ENCODE measurements at regions not wholly inside any gene's neighbourhood (a gene's known extent, or its start where the extent isn't known, plus 50 kb on each side); places are given as distances from the start of the nearest gene placed in this dataset.

GRCh38 chr16:64892835-64893785 lies 228.8 kb downstream of the CDH11 start (continued):
- TF ChIP-seq CTCF (IDR thresholded peaks at IDR 0.05 in 2 of 3, conservative IDR thresholded peaks at IDR 0.05 in 1 of 3; ENCODE audit: control insufficient read depth in 2 of 3, extremely low read depth in 1 of 3, insufficient read depth in 1 of 3, low read depth in 3 of 3, low read length in 3 of 3), result no peak

- 0% methylated on average over 2 of the region's 2 CpGs for WGBS (ENCODE audit: insufficient coverage, insufficient replicate concordance, low lambda C conversion rate, missing lambda C conversion rate)
- CTCF ChIA-PET, result no interaction called here
- SMC1A ChIA-PET (ENCODE audit: uncharacterized antibody, unreplicated experiment), result no interaction called here
- no peak for TF ChIP-seq ATF2 (IDR thresholded peaks at IDR 0.05; ENCODE audit: low read length)
- TF ChIP-seq BHLHE40 (IDR thresholded peaks at IDR 0.05; ENCODE audit: borderline replicate concordance in 1 of 2, low read depth in 2 of 2, low read length in 1 of 2), result no peak
- no peak for TF ChIP-seq BCL11A (IDR thresholded peaks at IDR 0.05; ENCODE audit: low read depth, low read length)
- no peak for TF ChIP-seq NFYB (IDR thresholded peaks at IDR 0.05; ENCODE audit: insufficient read depth, low read depth, low read length)
- no peak for TF ChIP-seq CBX3 (IDR thresholded peaks at IDR 0.05; ENCODE audit: borderline replicate concordance, low read depth)
- no peak for TF ChIP-seq GABPA (IDR thresholded peaks at IDR 0.05; ENCODE audit: low read depth)
- no peak for TF ChIP-seq ZNF24 (IDR thresholded peaks at IDR 0.05)
- no peak for TF ChIP-seq SP1 (IDR thresholded peaks at IDR 0.05; ENCODE audit: low read depth, low read length)
- no peak for TF ChIP-seq FOXK2 (IDR thresholded peaks at IDR 0.05)
- no peak for TF ChIP-seq TAF1 (IDR thresholded peaks at IDR 0.05; ENCODE audit: borderline replicate concordance, low read depth, low read length)
- no peak for TF ChIP-seq NR2F1 (conservative IDR thresholded peaks at IDR 0.05)
- TF ChIP-seq BCLAF1 (IDR thresholded peaks at IDR 0.05), result no peak
Measured at GRCh38 chr16:64889446-64889845, 232.4 kb downstream of the CDH11 start.

More at GRCh38 chr16:64889446-64889845, 232.4 kb downstream of the CDH11 start:
- Histone ChIP-seq H4K20me1 (ENCODE audit: control insufficient read depth, insufficient read depth) (no peaks in the 10 kb centered on the region), H2AFZ (ENCODE audit: control insufficient read depth, low read depth, low read length) (no peak overlapping the region), H3K27ac (ENCODE audit: control insufficient read depth, insufficient read depth) (no peak overlapping the region), H3K4me2 (ENCODE audit: control insufficient read depth, insufficient read depth) (no peak overlapping the region), H3K27me3 (replicated peaks in 1 of 2; ENCODE audit: control insufficient read depth in 2 of 2, insufficient read depth in 2 of 2, low read length in 1 of 2) (no peaks in the 10 kb centered on the region), H3K4me3 (no peak overlapping the region), H3K9ac (ENCODE audit: control insufficient read depth, insufficient read depth, low read length) (no peak overlapping the region), H3K9me3 (replicated peaks; ENCODE audit: control insufficient read depth, insufficient read depth, low read length) (no peaks in the 10 kb centered on the region; the same call in 2 of the 3 replicates), H3K4me1 (ENCODE audit: control insufficient read depth, insufficient read depth, low read length) (no peaks in the 10 kb centered on the region), H3K79me2 (ENCODE audit: control insufficient read depth, insufficient read depth, low read length) (no peaks in the 10 kb centered on the region), H3K36me3 (ENCODE audit: control insufficient read depth in 2 of 2, insufficient read depth in 2 of 2, low read length in 1 of 2) (no peaks in the 10 kb centered on the region)
- FAIRE-seq (no peak), DNase-seq (ENCODE audit: low read depth, low spot score) (no peak), ATAC-seq (no peak)
- intact Hi-C loops (cut with micrococcal nuclease; ENCODE audit: unreplicated experiment) (no loop called here), in situ Hi-C loops (cut with MboI) (no loop called here)
- ChIA-PET RAD21 (ENCODE audit: unreplicated experiment) (interaction anchor here (1.1 kb wide), 1 partner anchor 9 kb away, joined by 3 read pairs; no protein-coding TSS in a partner anchor), POLR2A (interaction anchor here (0.6 kb wide), 1 partner anchor 12 kb away, joined by 4 read pairs; no protein-coding TSS in a partner anchor)
- BruUV-seq (replicated peaks), result no TSS peak
